Uterus (tissue), 2 donors: ENCODE measurements at regions not wholly inside any gene's neighbourhood (a gene's known extent, or its start where the extent isn't known, plus 50 kb on each side); places are given as distances from the start of the nearest gene placed in this dataset.

Experiments used
- CTCF ChIP-seq, 4 experiments: fragments of 200-600 bp in 2 of 4; fragments of 450-650 bp in 2 of 4; sonication (generic) in 2 of 4; IDR thresholded peaks; one replicate each; pipeline ENCODE4 v1.5.1; 2016 to 2019; ENCODE audit warnings: antibody characterized with exemption in 4 of 4, mild to moderate bottlenecking in 2 of 4, moderate library complexity in 1 of 4
- POLR2A ChIP-seq, 2 donors: fragments of 450-650 bp; IDR thresholded peaks; one replicate each; pipeline ENCODE4 v1.6.1; 2016; ENCODE audit warnings: antibody characterized with exemption in 2 of 2, mild to moderate bottlenecking in 1 of 2, moderate library complexity in 1 of 2

GRCh38 chr4:33218238-33218637 lies 2498.1 kb downstream of the PCDH7 start:
- TF ChIP-seq CTCF (IDR thresholded peaks at IDR 0.05): no peak
- no peak for TF ChIP-seq POLR2A (IDR thresholded peaks at IDR 0.05)
